ENCODE measurements at regions not wholly inside any gene's neighbourhood (a gene's known extent, or its start where the extent isn't known, plus 50 kb on each side); places are given as distances from the start of the nearest gene placed in this dataset.

- TF ChIP-seq CTCF (IDR thresholded peaks at IDR 0.05 in 2 of 3, conservative IDR thresholded peaks at IDR 0.05 in 1 of 3; ENCODE audit: insufficient read depth in 2 of 3, low read depth in 1 of 3, low read length in 3 of 3) = no peak
- no peak for TF ChIP-seq TFAM (CRISPR knock-in tag; conservative IDR thresholded peaks at IDR 0.05)
- no peak for TF ChIP-seq POLR2A (conservative IDR thresholded peaks at IDR 0.05)
- TF ChIP-seq, protein P1, sequence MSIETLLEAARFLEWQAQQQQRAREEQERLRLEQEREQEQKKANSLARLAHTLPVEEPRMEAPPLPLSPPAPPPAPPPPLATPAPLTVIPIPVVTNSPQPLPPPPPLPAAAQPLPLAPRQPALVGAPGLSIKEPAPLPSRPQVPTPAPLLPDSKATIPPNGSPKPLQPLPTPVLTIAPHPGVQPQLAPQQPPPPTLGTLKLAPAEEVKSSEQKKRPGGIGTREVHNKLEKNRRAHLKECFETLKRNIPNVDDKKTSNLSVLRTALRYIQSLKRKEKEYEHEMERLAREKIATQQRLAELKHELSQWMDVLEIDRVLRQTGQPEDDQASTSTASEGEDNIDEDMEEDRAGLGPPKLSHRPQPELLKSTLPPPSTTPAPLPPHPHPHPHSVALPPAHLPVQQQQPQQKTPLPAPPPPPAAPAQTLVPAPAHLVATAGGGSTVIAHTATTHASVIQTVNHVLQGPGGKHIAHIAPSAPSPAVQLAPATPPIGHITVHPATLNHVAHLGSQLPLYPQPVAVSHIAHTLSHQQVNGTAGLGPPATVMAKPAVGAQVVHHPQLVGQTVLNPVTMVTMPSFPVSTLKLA (conservative IDR thresholded peaks at IDR 0.05) = no peak
- no peak for TF ChIP-seq ZBTB1 (CRISPR knock-in tag; IDR thresholded peaks at IDR 0.05; ENCODE audit: borderline replicate concordance, low read depth)
- no peak for TF ChIP-seq PREB (CRISPR knock-in tag; IDR thresholded peaks at IDR 0.05)
- TF ChIP-seq ZFX (CRISPR knock-in tag; IDR thresholded peaks at IDR 0.05) = no peak
- no peak for TF ChIP-seq CBX2 (IDR thresholded peaks at IDR 0.05; ENCODE audit: insufficient read depth, low read length, poor library complexity, severe bottlenecking)
- no peak for TF ChIP-seq HDAC1 (IDR thresholded peaks at IDR 0.05)
- TF ChIP-seq FOS (IDR thresholded peaks at IDR 0.05; ENCODE audit: extremely low read depth, insufficient read length) = no peak
- no peak for TF ChIP-seq ZBTB33 (CRISPR knock-in tag; IDR thresholded peaks at IDR 0.05)
Measured at GRCh38 chr1:96464991-96465390, 256.6 kb upstream of the PTBP2 start.
